ENCODE measurements at regions not wholly inside any gene's neighbourhood (a gene's known extent, or its start where the extent isn't known, plus 50 kb on each side); places are given as distances from the start of the nearest gene placed in this dataset.

- DNase-seq (ENCODE audit: low read depth): no peak
- peak; percentile 51 for TF ChIP-seq CTCF (conservative IDR thresholded peaks at IDR 0.05; ENCODE audit: low read depth, low read length)
- no peak overlapping the region for H3K4me3 ChIP-seq (ENCODE audit: low read length)
Measured at GRCh38 chr3:96700322-96701315, 113.8 kb upstream of the EPHA6 start.

GRCh38 chr3:96705895-96706294, 108.5 kb upstream of the EPHA6 start:
- no peak for DNase-seq (ENCODE audit: low read depth)

GRCh38 chr3:96706509-96706908, 107.9 kb upstream of the EPHA6 start:
- no peak for TF ChIP-seq CTCF (conservative IDR thresholded peaks at IDR 0.05; ENCODE audit: low read depth, low read length)

More at GRCh38 chr3:96705895-96706294, 108.5 kb upstream of the EPHA6 start:
- no peak for TF ChIP-seq CTCF (conservative IDR thresholded peaks at IDR 0.05; ENCODE audit: low read depth, low read length)
- H3K4me3 ChIP-seq (ENCODE audit: low read length): no peak overlapping the region

GRCh38 chr3:96711816-96712215, 102.6 kb upstream of the EPHA6 start:
- TF ChIP-seq CTCF (conservative IDR thresholded peaks at IDR 0.05; ENCODE audit: low read depth, low read length): no peak
- H3K4me3 ChIP-seq (ENCODE audit: low read length): no peak overlapping the region
- DNase-seq (ENCODE audit: low read depth): no peak

More at GRCh38 chr3:96706509-96706908, 107.9 kb upstream of the EPHA6 start:
- no peak overlapping the region for H3K4me3 ChIP-seq (ENCODE audit: low read length)
- DNase-seq (ENCODE audit: low read depth): no peak

- TF ChIP-seq CTCF (conservative IDR thresholded peaks at IDR 0.05; ENCODE audit: low read depth, low read length): no peak
- no peak for DNase-seq (ENCODE audit: low read depth)
- H3K4me3 ChIP-seq (ENCODE audit: low read length): no peak overlapping the region
Measured at GRCh38 chr3:96712792-96713191, 101.6 kb upstream of the EPHA6 start.

- H3K4me3 ChIP-seq (ENCODE audit: low read length): no peak overlapping the region
- no peak for DNase-seq (ENCODE audit: low read depth)
- TF ChIP-seq CTCF (conservative IDR thresholded peaks at IDR 0.05; ENCODE audit: low read depth, low read length): no peak
Measured at GRCh38 chr3:96719921-96720320, 94.5 kb upstream of the EPHA6 start.

GRCh38 chr3:96731031-96731430, 83.4 kb upstream of the EPHA6 start:
- no peak overlapping the region for H3K4me3 ChIP-seq (ENCODE audit: low read length)
- no peak for DNase-seq (ENCODE audit: low read depth)
- no peak for TF ChIP-seq CTCF (conservative IDR thresholded peaks at IDR 0.05; ENCODE audit: low read depth, low read length)

Data from retinal pigment epithelial cell (primary cell).